WTC11 (cell line): ENCODE measurements at regions not wholly inside any gene's neighbourhood (a gene's known extent, or its start where the extent isn't known, plus 50 kb on each side); places are given as distances from the start of the nearest gene placed in this dataset.

Source experiments
- ATAC-seq: fragments of 200-7000 bp; cut with Tn5 transposase; 2 replicates; pipeline ENCODE4 v1.10.0; 2021; ENCODE audit warnings: mild to moderate bottlenecking, moderate library complexity
- CTCF ChIA-PET: fragments of 300-600 bp; sonication (Branson Sonifier 250); formaldehyde crosslinking; loops from one replicate; lab custom pipeline; 2021; ENCODE audit warnings: antibody characterized with exemption; lab: Charles Lee
- POLR2A ChIA-PET: fragments of 350-600 bp; sonication (Branson Sonifier 250); formaldehyde crosslinking; loops from one replicate; lab custom pipeline; 2021; ENCODE audit warnings: antibody characterized with exemption; lab: Charles Lee
- DNase-seq: peaks from one replicate; pipeline ENCODE4 v3.0.0; 2021; ENCODE audit warnings: low spot score
- H3K27ac Mint-ChIP-seq: 2 replicates; pipeline ENCODE4 v1.8.0; 2021; ENCODE audit warnings: mixed read lengths
- H3K27me3 Mint-ChIP-seq: 2 replicates; pipeline ENCODE4 v1.8.0; 2021; ENCODE audit warnings: low read depth, mild to moderate bottlenecking, moderate library complexity, mixed read lengths
- H3K36me3 Mint-ChIP-seq: 2 replicates; pipeline ENCODE4 v1.8.0; 2021; ENCODE audit warnings: mixed read lengths
- H3K4me1 Mint-ChIP-seq: 2 replicates; pipeline ENCODE4 v1.8.0; 2022; ENCODE audit warnings: mixed read lengths
- H3K4me3 Mint-ChIP-seq: 2 replicates; pipeline ENCODE4 v1.8.0; 2021; ENCODE audit warnings: mild to moderate bottlenecking, moderate library complexity, mixed read lengths
- H3K9me3 Mint-ChIP-seq: 2 replicates; pipeline ENCODE4 v1.8.0; 2021; ENCODE audit warnings: mixed read lengths
- ARID4B ChIP-seq: sonication (generic); formaldehyde crosslinking; IDR thresholded peaks from 2 replicates; pipeline ENCODE4 v1.8.0; 2023; ENCODE audit warnings: missing genetic modification reagents, mild to moderate bottlenecking, borderline replicate concordance
- GABPB1 ChIP-seq: sonication (generic); formaldehyde crosslinking; IDR thresholded peaks from 2 replicates; pipeline ENCODE4 v1.8.1; 2023; ENCODE audit warnings: mild to moderate bottlenecking, missing genetic modification reagents
- NR3C1 ChIP-seq: sonication (generic); formaldehyde crosslinking; conservative IDR thresholded peaks from 2 replicates; pipeline ENCODE4 v1.8.1; 2023; ENCODE audit warnings: low read depth, mild to moderate bottlenecking, missing genetic modification reagents
- RORB ChIP-seq: fragments of 250-450 bp; sonication (Bioruptor Pico); IDR thresholded peaks from 2 replicates; pipeline ENCODE4 v1.9.0; 2021; ENCODE audit warnings: mild to moderate bottlenecking
- ZNF281 ChIP-seq: sonication (generic); formaldehyde crosslinking; IDR thresholded peaks from 2 replicates; pipeline ENCODE4 v1.8.0; 2023; ENCODE audit warnings: mild to moderate bottlenecking, missing genetic modification reagents
- ZNF512 ChIP-seq: sonication (generic); formaldehyde crosslinking; IDR thresholded peaks from 2 replicates; pipeline ENCODE4 v1.8.1; 2022; ENCODE audit warnings: missing genetic modification reagents, borderline replicate concordance
- ZNF671 ChIP-seq: fragments of 250-450 bp; sonication (Bioruptor Pico); IDR thresholded peaks from 2 replicates; pipeline ENCODE4 v1.8.0; 2021; ENCODE audit warnings: mild to moderate bottlenecking

- TF ChIP-seq ARID4B (CRISPR knock-in tag) (no peak), ZNF281 (CRISPR knock-in tag) (no peak), NR3C1 (CRISPR knock-in tag) (no peak), ZNF671 (CRISPR knock-in tag) (no peak)
These were observed 263.2 kb downstream of the CYP26B1 start (continued) for GRCh38 chr2:71884303-71885042.

- no peak for ATAC-seq
- no peaks in the 10 kb centered on the region for H3K36me3 Mint-ChIP-seq
- TF ChIP-seq RORB: no peak
- TF ChIP-seq GABPB1 (CRISPR knock-in tag): peak; percentile 95
These were observed 264.7 kb downstream of the CYP26B1 start for GRCh38 chr2:71882949-71883472.

GRCh38 chr2:71882236-71882946 lies 265.3 kb downstream of the CYP26B1 start:
- H3K4me3 Mint-ChIP-seq: no peak overlapping the region

More at GRCh38 chr2:71882949-71883472, 264.7 kb downstream of the CYP26B1 start:
- CTCF ChIA-PET: no interaction called here
- Mint-ChIP-seq H3K27me3 (peaks cover 5% of the 10 kb centered on the region), H3K27ac (no peak overlapping the region), H3K4me3 (no peak overlapping the region), H3K9me3 (peaks cover 23% of the 10 kb centered on the region), H3K4me1 (peaks cover 3% of the 10 kb centered on the region; the same call in 1 of the 2 replicates)
- no peak for DNase-seq
- POLR2A ChIA-PET: no interaction called here

More at GRCh38 chr2:71882236-71882946, 265.3 kb downstream of the CYP26B1 start:
- CTCF ChIA-PET: interaction anchor here (1.5 kb wide), 1 partner anchor 85 kb away, joined by 5 read pairs; no protein-coding TSS in a partner anchor
- peaks cover 5% of the 10 kb centered on the region for H3K27me3 Mint-ChIP-seq
- H3K27ac Mint-ChIP-seq: no peak overlapping the region
- no peak for TF ChIP-seq ZNF512 (CRISPR knock-in tag)
- H3K36me3 Mint-ChIP-seq: no peaks in the 10 kb centered on the region
- POLR2A ChIA-PET: no interaction called here
- ATAC-seq: no peak
- no peak for DNase-seq
- peaks cover 23% of the 10 kb centered on the region for H3K9me3 Mint-ChIP-seq
- H3K4me1 Mint-ChIP-seq: peaks cover 3% of the 10 kb centered on the region; the same call in 1 of the 2 replicates
